ENCODE measurements at regions not wholly inside any gene's neighbourhood (a gene's known extent, or its start where the extent isn't known, plus 50 kb on each side); places are given as distances from the start of the nearest gene placed in this dataset.

- TF ChIP-seq EZH2 (IDR thresholded peaks at IDR 0.05; ENCODE audit: borderline replicate concordance, low read depth, low read length, poor library complexity, severe bottlenecking): no peak
- TF ChIP-seq CTCF (conservative IDR thresholded peaks at IDR 0.05; ENCODE audit: low read depth, low read length): no peak
Measured at GRCh38 chr4:120636120-120636630, 286.4 kb downstream of the PRDM5 start.
